CD14-positive monocyte (primary cell): ENCODE measurements at regions not wholly inside any gene's neighbourhood (a gene's known extent, or its start where the extent isn't known, plus 50 kb on each side); places are given as distances from the start of the nearest gene placed in this dataset.
A peak's percentile ranks its signal among the peaks of the same experiment; 100 is the strongest.

Experiments used
- DNase-seq, 3 donors: peaks; one replicate each; pipeline ENCODE4 v3.0.0-alpha.2; 2011 to 2022
- H2AFZ ChIP-seq: 2 replicates; pipeline ENCODE4 v1.6.0; 2012; ENCODE audit warnings: mild to moderate bottlenecking, low read depth, low read length, inconsistent platforms; ENCODE audit not compliant: insufficient read depth, poor library complexity, severe bottlenecking
- H3K27ac ChIP-seq, 2 donors: 1 replicate in 1 of 2; 2 replicates in 1 of 2; pipeline ENCODE4 v1.5.1; 2012 to 2013; ENCODE audit warnings: low read length in 2 of 2, control low read depth in 1 of 2, inconsistent platforms in 1 of 2, low read depth in 1 of 2, mild to moderate bottlenecking in 1 of 2
- H3K27me3 ChIP-seq, 2 donors: one replicate each; pipeline versions ENCODE4 v1.6.0 to v1.6.1; 2011 to 2013; ENCODE audit warnings: low read length in 2 of 2; ENCODE audit not compliant: control insufficient read depth in 2 of 2, insufficient read depth in 2 of 2
- H3K36me3 ChIP-seq, 2 donors: replicated peaks in 1 of 2; 1 replicate in 1 of 2; 2 replicates in 1 of 2; pipeline versions ENCODE4 v1.5.1 to v1.6.1; 2012 to 2013; ENCODE audit warnings: low read length in 2 of 2, control low read depth in 1 of 2, inconsistent platforms in 1 of 2, mild to moderate bottlenecking in 1 of 2; ENCODE audit not compliant: insufficient read depth in 2 of 2, control insufficient read depth in 1 of 2
- H3K4me1 ChIP-seq, 2 donors: 1 replicate in 1 of 2; 2 replicates in 1 of 2; pipeline versions ENCODE4 v1.5.1 to v1.6.1; 2012 to 2013; ENCODE audit warnings: low read length in 2 of 2, control low read depth in 1 of 2, inconsistent platforms in 1 of 2, mild to moderate bottlenecking in 1 of 2, moderate library complexity in 1 of 2; ENCODE audit not compliant: insufficient read depth in 2 of 2, control insufficient read depth in 1 of 2
- H3K4me2 ChIP-seq: replicated peaks from 2 replicates; pipeline ENCODE3; 2012; ENCODE audit warnings: low read length, moderate library complexity, mild to moderate bottlenecking; ENCODE audit not compliant: poor library complexity, severe bottlenecking; ENCODE audit errors: extremely low read depth
- H3K4me3 ChIP-seq, 3 experiments: fragments of 200-600 bp in 1 of 3; sonication (generic) in 1 of 3; replicated peaks in 1 of 3; 1 replicate in 2 of 3; 2 replicates in 1 of 3; pipeline ENCODE4 v1.5.1; 2011 to 2013; ENCODE audit warnings: low read length in 3 of 3, mild to moderate bottlenecking in 3 of 3, control low read depth in 2 of 3, low read depth in 2 of 3, inconsistent platforms in 1 of 3, moderate library complexity in 1 of 3
- H3K79me2 ChIP-seq: 2 replicates; pipeline ENCODE4 v1.6.0; 2012; ENCODE audit warnings: mild to moderate bottlenecking, control low read depth, inconsistent platforms, low read length, moderate library complexity; ENCODE audit not compliant: insufficient read depth
- H3K9ac ChIP-seq: 2 replicates; pipeline ENCODE4 v1.6.0; 2017; ENCODE audit warnings: low read length, mild to moderate bottlenecking; ENCODE audit not compliant: insufficient read depth, poor library complexity, severe bottlenecking
- H3K9me3 ChIP-seq, 2 donors: replicated peaks in 1 of 2; 1 replicate in 1 of 2; 2 replicates in 1 of 2; pipeline versions ENCODE4 v1.5.1 to v1.6.1; 2012 to 2013; ENCODE audit warnings: low read length in 2 of 2, control low read depth in 1 of 2; ENCODE audit not compliant: control insufficient read depth in 1 of 2, insufficient read depth in 1 of 2
- H4K20me1 ChIP-seq: 2 replicates; pipeline ENCODE4 v1.6.0; 2012; ENCODE audit warnings: mild to moderate bottlenecking, low read length, control low read depth, moderate library complexity; ENCODE audit not compliant: insufficient read depth
- H3K27ac Mint-ChIP-seq, 7 donors: one replicate each; pipeline ENCODE4 v1.8.0; 2020; ENCODE audit warnings: mild to moderate bottlenecking in 7 of 7, mixed read lengths in 7 of 7, moderate library complexity in 6 of 7, inconsistent platforms in 2 of 7
- H3K27me3 Mint-ChIP-seq, 3 donors: one replicate each; pipeline ENCODE4 v1.8.0; 2021 to 2022; ENCODE audit warnings: low read depth in 3 of 3, mild to moderate bottlenecking in 3 of 3, mixed read lengths in 3 of 3, moderate library complexity in 3 of 3, inconsistent platforms in 1 of 3
- H3K36me3 Mint-ChIP-seq, 2 donors: one replicate each; pipeline ENCODE4 v1.8.0; 2020; ENCODE audit warnings: mixed read lengths in 2 of 2, inconsistent platforms in 1 of 2, mild to moderate bottlenecking in 1 of 2
- H3K4me1 Mint-ChIP-seq: one replicate; pipeline ENCODE4 v1.8.0; 2020; ENCODE audit warnings: mild to moderate bottlenecking, mixed read lengths
- H3K4me3 Mint-ChIP-seq, 2 donors: one replicate each; pipeline ENCODE4 v1.8.0; 2020; ENCODE audit warnings: mild to moderate bottlenecking in 2 of 2, mixed read lengths in 2 of 2, moderate library complexity in 1 of 2
- H3K9me3 Mint-ChIP-seq, 7 donors: one replicate each; pipeline ENCODE4 v1.8.0; 2020 to 2022; ENCODE audit warnings: mixed read lengths in 7 of 7, mild to moderate bottlenecking in 6 of 7, moderate library complexity in 6 of 7, inconsistent platforms in 2 of 7
- WGBS: methylation state at CpG from one replicate; pipeline ENCODE4 v1.1.5; 2013; ENCODE audit warnings: missing lambda C conversion rate; ENCODE audit not compliant: insufficient coverage; 5-methylcytosine and 5-hydroxymethylcytosine counted together
- intact Hi-C, 2 donors: fragments of 100-400 bp; cut with micrococcal nuclease; formaldehyde crosslinking; loops; one replicate each; pipeline versions ENCODE4 v1.15.0 to v1.15.1; 2023
- TF ChIP-seq, protein P1 (sequence below): fragments of 200-600 bp; IDR thresholded peaks from one replicate; pipeline ENCODE4 v1.8.0; 2022; ENCODE audit warnings: antibody characterized with exemption, mild to moderate bottlenecking

DNA sequence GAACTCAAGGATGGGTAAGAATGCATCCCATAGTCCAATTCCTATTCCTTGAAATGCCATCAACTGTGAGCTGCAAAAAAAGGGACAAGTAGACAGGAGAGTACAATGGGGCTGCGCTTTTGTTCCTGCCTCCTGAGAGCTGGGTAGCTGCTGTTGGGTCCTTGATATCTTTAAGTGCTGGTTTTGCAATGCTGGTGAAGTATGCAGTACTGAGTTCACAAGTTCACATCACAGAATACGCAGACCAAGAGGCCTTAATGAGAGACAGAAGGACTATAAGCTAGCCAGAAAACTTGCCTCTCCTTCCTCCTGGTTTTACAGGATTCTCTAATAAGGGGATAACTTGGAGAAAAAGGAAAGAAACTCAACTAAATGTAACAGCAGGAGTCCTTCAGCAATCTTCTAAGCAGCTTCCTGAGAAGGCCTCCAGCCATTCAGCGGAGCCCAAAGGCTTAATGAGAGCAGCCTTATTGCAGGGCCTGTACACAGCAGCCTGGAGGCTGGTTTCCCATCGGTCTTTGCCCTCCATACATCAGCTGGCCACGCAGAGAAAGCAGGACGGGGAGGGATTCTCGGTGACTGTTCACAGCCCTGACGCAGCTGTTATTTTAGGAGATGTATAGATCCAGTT is 293.1 kb downstream of the CDCA7 start:
- Mint-ChIP-seq H3K27ac (peak overlapping the region in 1 of 7 donors; percentile 17), H3K4me1 (peaks cover 8% of the 10 kb centered on the region), H3K27me3 (peaks cover 0 to 8% (median 3%) of the 10 kb centered on the region in 3 donors), H3K4me3 (no peak overlapping the region), H3K9me3 (peaks cover 0 to 2% (median 0%) of the 10 kb centered on the region in 7 donors), H3K36me3 (no peaks in the 10 kb centered on the region)
- TF ChIP-seq, protein P1, sequence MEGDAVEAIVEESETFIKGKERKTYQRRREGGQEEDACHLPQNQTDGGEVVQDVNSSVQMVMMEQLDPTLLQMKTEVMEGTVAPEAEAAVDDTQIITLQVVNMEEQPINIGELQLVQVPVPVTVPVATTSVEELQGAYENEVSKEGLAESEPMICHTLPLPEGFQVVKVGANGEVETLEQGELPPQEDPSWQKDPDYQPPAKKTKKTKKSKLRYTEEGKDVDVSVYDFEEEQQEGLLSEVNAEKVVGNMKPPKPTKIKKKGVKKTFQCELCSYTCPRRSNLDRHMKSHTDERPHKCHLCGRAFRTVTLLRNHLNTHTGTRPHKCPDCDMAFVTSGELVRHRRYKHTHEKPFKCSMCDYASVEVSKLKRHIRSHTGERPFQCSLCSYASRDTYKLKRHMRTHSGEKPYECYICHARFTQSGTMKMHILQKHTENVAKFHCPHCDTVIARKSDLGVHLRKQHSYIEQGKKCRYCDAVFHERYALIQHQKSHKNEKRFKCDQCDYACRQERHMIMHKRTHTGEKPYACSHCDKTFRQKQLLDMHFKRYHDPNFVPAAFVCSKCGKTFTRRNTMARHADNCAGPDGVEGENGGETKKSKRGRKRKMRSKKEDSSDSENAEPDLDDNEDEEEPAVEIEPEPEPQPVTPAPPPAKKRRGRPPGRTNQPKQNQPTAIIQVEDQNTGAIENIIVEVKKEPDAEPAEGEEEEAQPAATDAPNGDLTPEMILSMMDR: no peak
- Histone ChIP-seq H3K9me3 (no peaks in the 10 kb centered on the region), H3K4me3 (no peak overlapping the region), H3K27ac (no peak overlapping the region), H3K36me3 (no peaks in the 10 kb centered on the region), H3K79me2 (no peaks in the 10 kb centered on the region), H3K27me3 (no peaks in the 10 kb centered on the region), H4K20me1 (no peaks in the 10 kb centered on the region), H3K4me2 (no peak overlapping the region), H3K4me1 (no peaks in the 10 kb centered on the region), H2AFZ (no peak overlapping the region), H3K9ac (no peak overlapping the region)
- WGBS: 100% methylated on average over 3 of the region's 8 CpGs
- intact Hi-C loops: no loop called here
- DNase-seq: no peak

DNA sequence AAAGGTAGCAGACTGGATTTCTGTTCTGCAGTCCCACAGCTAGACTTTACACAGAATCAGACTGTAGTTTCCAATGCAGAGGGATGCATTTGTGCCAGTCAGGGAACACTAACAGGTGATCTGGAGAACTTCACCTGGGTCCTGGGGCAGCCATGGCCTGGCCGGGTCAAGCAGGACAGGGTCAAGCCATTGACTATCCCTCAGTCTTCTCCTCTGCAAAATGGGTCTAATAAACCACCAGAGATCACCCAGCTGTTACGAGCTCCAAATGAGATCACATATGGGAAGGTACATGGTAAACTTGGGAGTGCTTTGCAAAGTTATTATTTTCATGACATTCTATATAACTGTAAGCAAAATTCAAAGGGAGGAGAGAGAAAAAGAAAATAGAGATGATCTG is 294.1 kb downstream of the CDCA7 start:
- no CpG with 5 or more reads among the region's 2 CpGs for WGBS

More for the DNA sequence above, 294.1 kb downstream of the CDCA7 start:
- no peaks in the 10 kb centered on the region for H3K36me3 ChIP-seq
- Mint-ChIP-seq H3K9me3 (peaks cover 0 to 2% (median 0%) of the 10 kb centered on the region in 7 donors), H3K27me3 (peaks cover 0 to 8% (median 3%) of the 10 kb centered on the region in 3 donors), H3K4me3 (no peak overlapping the region), H3K27ac (no peak overlapping the region), H3K36me3 (no peaks in the 10 kb centered on the region), H3K4me1 (peaks cover 3% of the 10 kb centered on the region)
- H3K4me1 ChIP-seq: no peaks in the 10 kb centered on the region
- TF ChIP-seq, protein P1: no peak
- H3K9ac ChIP-seq: no peak overlapping the region
- no peaks in the 10 kb centered on the region for H3K79me2 ChIP-seq
- intact Hi-C loops: no loop called here
- no peaks in the 10 kb centered on the region for H4K20me1 ChIP-seq
- H3K4me2 ChIP-seq: no peak overlapping the region
- no peak overlapping the region for H2AFZ ChIP-seq
- no peaks in the 10 kb centered on the region for H3K9me3 ChIP-seq
- no peak for DNase-seq
- H3K27ac ChIP-seq: no peak overlapping the region
- no peaks in the 10 kb centered on the region for H3K27me3 ChIP-seq
- no peak overlapping the region for H3K4me3 ChIP-seq
